Fibroblast of lung (primary cell): ENCODE measurements at regions not wholly inside any gene's neighbourhood (a gene's known extent, or its start where the extent isn't known, plus 50 kb on each side); places are given as distances from the start of the nearest gene placed in this dataset.

ENCODE experiments used
- CTCF ChIP-seq, 2 donors: IDR thresholded peaks in 1 of 2; conservative IDR thresholded peaks in 1 of 2; 1 replicate in 1 of 2; 2 replicates in 1 of 2; pipeline ENCODE4 v1.5.1; 2011 to 2012; ENCODE audit warnings: low read length in 2 of 2, control low read depth in 1 of 2, inconsistent platforms in 1 of 2, low read depth in 1 of 2, mild to moderate bottlenecking in 1 of 2
- EZH2 ChIP-seq: IDR thresholded peaks from 2 replicates; pipeline ENCODE4 v1.5.1; 2012; ENCODE audit warnings: low read length, control low read depth, mild to moderate bottlenecking; ENCODE audit errors: missing control alignments

GRCh38 chr1:230011333-230012092 lies 55.5 kb upstream of the GALNT2 start:
- TF ChIP-seq CTCF (conservative IDR thresholded peaks at IDR 0.05 in 1 of 2, IDR thresholded peaks at IDR 0.05 in 1 of 2; ENCODE audit: low read depth in 1 of 2, low read length in 2 of 2) (no peak), EZH2 (no peak)
